BE2C (cell line): ENCODE measurements at regions not wholly inside any gene's neighbourhood (a gene's known extent, or its start where the extent isn't known, plus 50 kb on each side); places are given as distances from the start of the nearest gene placed in this dataset.

Experiments
- DNase-seq: peaks from one replicate; pipeline ENCODE4 v3.0.0-alpha.2; 2020
- H3K27me3 ChIP-seq: fragments of 250-450 bp; sonication (Bioruptor Pico); 2 replicates; pipeline ENCODE4 v1.5.1; 2020; ENCODE audit warnings: mild to moderate bottlenecking
- H3K36me3 ChIP-seq: fragments of 250-450 bp; sonication (Bioruptor Pico); 2 replicates; pipeline ENCODE4 v1.5.1; 2020; ENCODE audit warnings: mild to moderate bottlenecking
- H3K4me1 ChIP-seq: fragments of 250-450 bp; sonication (Bioruptor Pico); 2 replicates; pipeline ENCODE4 v1.5.1; 2020
- H3K4me3 ChIP-seq: 2 replicates; pipeline ENCODE4 v1.5.1; 2011; ENCODE audit warnings: low read depth, low read length
- H3K9me3 ChIP-seq: fragments of 250-450 bp; sonication (Bioruptor Pico); 2 replicates; pipeline ENCODE4 v1.5.1; 2020
- TF ChIP-seq, protein P1 (sequence below): IDR thresholded peaks from 2 replicates; pipeline ENCODE4 v1.5.1; 2012; ENCODE audit warnings: mild to moderate bottlenecking, low read depth, low read length

DNA sequence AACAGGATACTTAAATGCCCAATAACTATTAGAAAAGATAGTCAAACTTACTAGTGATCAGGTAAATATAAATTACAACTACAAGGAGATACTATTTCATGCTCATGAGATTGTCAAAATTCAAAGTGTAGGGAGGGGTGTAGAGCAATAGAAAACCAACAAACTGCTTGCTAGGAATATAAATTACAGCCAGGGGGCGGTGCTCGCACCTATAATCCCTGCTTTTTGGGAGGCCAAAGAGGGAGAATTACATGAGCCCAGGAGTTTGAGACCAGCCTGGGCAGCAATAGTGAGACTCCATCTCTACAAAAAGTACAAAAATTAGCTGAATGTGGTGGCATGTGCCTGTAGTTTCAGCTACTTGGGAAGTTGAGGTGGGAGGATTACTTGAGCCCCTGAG lies 556.5 kb upstream of the NR3C2 start:
- no peaks in the 10 kb centered on the region for H3K36me3 ChIP-seq
- peak; percentile 23 for DNase-seq
- H3K9me3 ChIP-seq: no peaks in the 10 kb centered on the region
- TF ChIP-seq, protein P1, sequence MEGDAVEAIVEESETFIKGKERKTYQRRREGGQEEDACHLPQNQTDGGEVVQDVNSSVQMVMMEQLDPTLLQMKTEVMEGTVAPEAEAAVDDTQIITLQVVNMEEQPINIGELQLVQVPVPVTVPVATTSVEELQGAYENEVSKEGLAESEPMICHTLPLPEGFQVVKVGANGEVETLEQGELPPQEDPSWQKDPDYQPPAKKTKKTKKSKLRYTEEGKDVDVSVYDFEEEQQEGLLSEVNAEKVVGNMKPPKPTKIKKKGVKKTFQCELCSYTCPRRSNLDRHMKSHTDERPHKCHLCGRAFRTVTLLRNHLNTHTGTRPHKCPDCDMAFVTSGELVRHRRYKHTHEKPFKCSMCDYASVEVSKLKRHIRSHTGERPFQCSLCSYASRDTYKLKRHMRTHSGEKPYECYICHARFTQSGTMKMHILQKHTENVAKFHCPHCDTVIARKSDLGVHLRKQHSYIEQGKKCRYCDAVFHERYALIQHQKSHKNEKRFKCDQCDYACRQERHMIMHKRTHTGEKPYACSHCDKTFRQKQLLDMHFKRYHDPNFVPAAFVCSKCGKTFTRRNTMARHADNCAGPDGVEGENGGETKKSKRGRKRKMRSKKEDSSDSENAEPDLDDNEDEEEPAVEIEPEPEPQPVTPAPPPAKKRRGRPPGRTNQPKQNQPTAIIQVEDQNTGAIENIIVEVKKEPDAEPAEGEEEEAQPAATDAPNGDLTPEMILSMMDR: peak; percentile 53
- no peaks in the 10 kb centered on the region for H3K27me3 ChIP-seq
- no peak overlapping the region for H3K4me3 ChIP-seq
- H3K4me1 ChIP-seq: no peaks in the 10 kb centered on the region

DNA sequence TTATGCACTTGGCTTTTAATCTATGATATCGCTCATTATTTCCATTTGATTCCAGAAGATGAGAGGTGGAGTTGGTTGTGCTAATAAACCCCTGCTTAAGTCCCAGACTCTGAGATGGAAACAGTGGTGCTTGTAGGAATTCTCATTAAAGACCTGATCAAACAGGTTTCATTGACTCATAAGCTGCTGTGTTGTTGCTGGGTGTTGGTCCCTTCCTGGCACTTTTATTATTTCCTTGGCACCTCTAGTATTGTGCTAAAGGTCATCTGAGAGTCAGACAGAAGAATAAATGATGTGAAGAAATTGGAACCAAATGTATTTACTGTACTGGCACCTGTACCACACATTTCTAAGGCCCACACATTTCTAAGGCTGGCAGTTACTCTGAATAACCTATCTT lies 544.7 kb upstream of the NR3C2 start:
- no peaks in the 10 kb centered on the region for H3K36me3 ChIP-seq
- no peaks in the 10 kb centered on the region for H3K4me1 ChIP-seq
- no peak for DNase-seq
- TF ChIP-seq, protein P1: no peak
- no peaks in the 10 kb centered on the region for H3K27me3 ChIP-seq
- H3K4me3 ChIP-seq: no peak overlapping the region
- H3K9me3 ChIP-seq: no peaks in the 10 kb centered on the region

DNA sequence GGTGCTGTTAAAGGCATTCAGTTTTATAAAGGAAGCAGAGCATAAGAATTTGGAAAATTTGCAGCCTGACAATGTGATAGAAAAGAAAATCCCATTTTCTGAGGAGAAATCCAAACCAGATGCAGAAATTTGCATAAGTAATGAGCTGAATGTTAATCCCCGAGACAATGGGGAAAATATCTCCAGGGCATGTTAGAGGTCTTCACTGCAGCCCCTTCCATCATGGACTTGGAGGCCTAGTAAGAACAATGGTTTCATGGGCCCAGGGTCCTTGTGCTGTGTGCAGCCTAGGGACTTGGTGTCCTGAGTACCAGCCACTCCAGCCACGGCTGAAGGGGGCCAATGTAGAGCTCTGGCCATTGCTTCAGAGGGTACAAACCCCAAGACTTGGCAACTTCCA lies 542.7 kb upstream of the NR3C2 start:
- Histone ChIP-seq H3K27me3 (no peaks in the 10 kb centered on the region), H3K36me3 (no peaks in the 10 kb centered on the region), H3K4me1 (no peaks in the 10 kb centered on the region), H3K9me3 (no peaks in the 10 kb centered on the region), H3K4me3 (no peak overlapping the region)
- TF ChIP-seq, protein P1: no peak
- DNase-seq: no peak

DNA sequence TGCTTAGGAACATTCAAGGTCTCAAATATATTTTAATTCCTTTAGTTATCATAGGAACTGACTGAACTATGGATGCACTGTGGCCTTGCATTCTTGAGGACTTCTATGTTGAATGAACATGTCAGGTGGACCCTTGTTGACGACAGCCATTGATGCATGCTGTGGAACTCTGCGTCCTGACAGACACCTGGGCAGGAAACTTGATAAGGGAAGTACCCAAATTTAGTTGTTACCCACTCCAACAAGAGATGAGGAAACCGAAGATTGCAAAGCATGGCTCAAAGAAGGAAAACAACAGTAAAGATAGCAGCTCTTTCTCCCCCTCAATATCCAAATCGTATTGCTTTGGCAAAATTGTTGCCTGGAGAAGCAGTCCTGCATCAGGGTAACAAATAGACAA lies 540.0 kb upstream of the NR3C2 start:
- no peaks in the 10 kb centered on the region for H3K9me3 ChIP-seq
- TF ChIP-seq, protein P1: no peak
- no peaks in the 10 kb centered on the region for H3K4me1 ChIP-seq
- H3K27me3 ChIP-seq: no peaks in the 10 kb centered on the region
- no peak overlapping the region for H3K4me3 ChIP-seq
- no peaks in the 10 kb centered on the region for H3K36me3 ChIP-seq
- no peak for DNase-seq

DNA sequence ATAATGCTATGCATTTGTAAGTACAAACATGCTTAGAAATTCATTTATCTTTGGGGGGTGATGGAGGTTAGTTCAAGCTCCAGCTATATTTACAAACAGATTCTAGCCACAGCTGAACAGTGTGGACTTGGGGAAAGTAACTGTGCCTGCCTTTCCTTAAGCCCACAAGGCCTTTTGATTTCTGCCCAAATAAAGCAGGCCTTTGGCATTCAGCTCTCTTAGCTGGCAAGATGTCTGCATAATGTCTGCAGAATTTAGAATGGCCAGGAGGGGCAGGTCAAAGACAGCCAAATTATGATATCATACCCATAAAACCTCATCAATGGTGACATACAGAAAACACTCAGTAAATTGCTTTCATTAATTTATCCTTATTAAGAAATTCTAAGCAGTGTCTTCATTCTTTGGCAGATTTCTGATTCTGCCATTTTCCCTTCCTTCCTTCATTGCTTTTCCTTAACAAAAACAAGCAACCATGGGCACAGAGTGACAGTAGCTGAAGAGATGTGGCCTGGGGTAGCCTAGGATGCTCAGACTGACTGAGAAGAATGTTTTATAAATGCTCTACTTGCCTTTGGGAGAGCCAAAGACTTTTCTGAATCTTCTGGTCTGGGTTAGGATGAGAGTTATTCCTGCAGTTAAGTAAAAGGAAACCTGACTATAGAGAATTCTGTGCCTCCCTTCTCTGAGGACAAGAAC lies 538.7 kb upstream of the NR3C2 start:
- TF ChIP-seq, protein P1: no peak
- no peak for DNase-seq
- Histone ChIP-seq H3K9me3 (no peaks in the 10 kb centered on the region), H3K4me1 (no peaks in the 10 kb centered on the region), H3K27me3 (no peaks in the 10 kb centered on the region), H3K4me3 (no peak overlapping the region), H3K36me3 (no peaks in the 10 kb centered on the region)

DNA sequence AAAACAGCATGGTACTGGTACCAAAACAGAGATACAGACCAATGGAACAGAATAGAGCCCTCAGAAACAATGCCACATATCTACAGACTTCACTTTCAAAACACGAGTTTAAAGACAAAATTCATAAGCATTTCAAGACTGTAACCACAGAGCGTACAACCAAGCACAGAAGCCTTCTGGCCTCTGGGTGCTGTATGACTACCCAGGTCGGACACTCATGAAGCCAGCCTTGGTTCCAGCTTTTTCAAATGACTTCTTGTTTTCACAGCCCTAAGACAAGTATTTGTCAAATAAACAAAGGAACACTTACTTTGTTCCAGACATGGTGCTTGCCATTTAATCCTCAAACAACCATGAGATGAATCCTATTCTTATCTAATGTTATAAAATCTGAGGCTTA lies 536.1 kb upstream of the NR3C2 start:
- Histone ChIP-seq H3K4me3 (no peak overlapping the region), H3K27me3 (no peaks in the 10 kb centered on the region), H3K4me1 (no peaks in the 10 kb centered on the region), H3K36me3 (no peaks in the 10 kb centered on the region), H3K9me3 (no peaks in the 10 kb centered on the region)
- TF ChIP-seq, protein P1: no peak
- DNase-seq: no peak
